ENCODE measurements at regions not wholly inside any gene's neighbourhood (a gene's known extent, or its start where the extent isn't known, plus 50 kb on each side); places are given as distances from the start of the nearest gene placed in this dataset.
"Not testable (repeated sequence)": the region's sequence is repeated elsewhere in the genome, so short reads cannot be mapped to it uniquely, and the experiment has no call there.

DNA sequence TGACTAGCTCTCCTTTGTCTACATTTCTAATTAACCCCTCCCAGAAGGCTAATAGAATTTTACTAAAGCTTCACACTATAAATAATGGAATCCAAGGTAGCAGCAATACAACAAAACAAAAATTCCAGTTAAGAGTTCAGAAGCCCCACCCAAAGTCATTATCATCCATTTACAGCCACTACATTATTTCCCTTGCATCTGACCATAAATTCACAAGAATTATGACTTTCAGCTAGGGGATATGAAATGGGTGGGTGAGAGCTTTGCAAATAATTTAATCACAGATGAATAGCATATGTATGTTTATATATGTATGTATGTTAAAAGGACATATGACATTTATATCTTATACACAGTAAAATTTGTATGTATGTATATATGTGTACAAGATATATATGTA is 65.3 kb upstream of the PTGDR start:
- DNase-seq, result no peak

DNA sequence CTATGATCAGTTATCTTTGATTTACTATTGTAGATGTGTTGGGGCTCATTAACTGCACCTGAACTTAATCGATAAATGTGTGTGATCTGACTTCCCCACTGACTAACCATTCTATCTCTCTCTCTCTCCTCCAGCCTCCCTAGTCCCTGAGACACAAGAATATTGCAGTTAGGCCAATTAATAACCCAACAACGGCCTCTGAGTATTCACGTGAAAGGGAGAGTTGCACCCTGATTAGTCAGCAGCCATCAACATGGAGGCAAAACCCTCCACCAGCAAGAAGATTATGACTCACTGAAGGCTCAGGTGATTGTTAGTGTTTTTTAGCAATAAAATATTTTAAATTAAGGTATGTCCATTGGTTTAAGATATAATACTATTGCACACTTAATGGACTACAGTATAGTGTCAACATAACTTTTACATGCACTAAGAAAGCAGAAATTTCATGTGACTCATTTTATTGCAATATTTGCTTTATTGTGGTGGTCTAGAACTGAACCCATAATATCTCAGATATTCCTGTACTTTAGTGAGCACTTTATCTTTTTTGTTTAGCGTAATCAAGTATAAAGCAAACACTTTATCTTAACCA is 77.1 kb upstream of the PTGDR start:
- no peak for DNase-seq

GRCh38 chr14:52189325-52189724 is 78.2 kb upstream of the PTGDR start:
- DNase-seq, result no peak

DNA sequence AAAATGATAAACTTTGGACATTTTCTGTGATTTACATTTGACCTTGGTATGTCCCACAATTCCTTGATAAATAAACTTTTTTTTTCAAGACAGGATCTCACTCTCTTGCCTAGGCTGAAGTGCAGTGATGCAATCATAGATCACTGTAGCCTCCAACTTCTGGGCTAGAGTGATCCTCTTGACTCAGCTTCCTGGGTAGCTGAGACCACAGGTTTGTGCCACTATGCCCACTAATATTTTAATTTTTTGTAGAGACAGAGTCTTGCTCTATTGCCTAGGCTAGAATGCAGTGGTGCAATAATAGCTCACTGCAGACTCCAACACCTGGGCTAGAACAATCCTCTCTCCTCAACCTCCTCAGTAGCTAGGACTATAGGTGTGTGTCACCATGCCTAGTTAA is 79.1 kb upstream of the PTGDR start:
- no peak for DNase-seq

- DNase-seq, result no peak
Observed at GRCh38 chr14:52185178-52185577, 82.3 kb upstream of the PTGDR start.

GRCh38 chr14:52182853-52183252 is 84.6 kb upstream of the PTGDR start:
- no peak for DNase-seq

DNA sequence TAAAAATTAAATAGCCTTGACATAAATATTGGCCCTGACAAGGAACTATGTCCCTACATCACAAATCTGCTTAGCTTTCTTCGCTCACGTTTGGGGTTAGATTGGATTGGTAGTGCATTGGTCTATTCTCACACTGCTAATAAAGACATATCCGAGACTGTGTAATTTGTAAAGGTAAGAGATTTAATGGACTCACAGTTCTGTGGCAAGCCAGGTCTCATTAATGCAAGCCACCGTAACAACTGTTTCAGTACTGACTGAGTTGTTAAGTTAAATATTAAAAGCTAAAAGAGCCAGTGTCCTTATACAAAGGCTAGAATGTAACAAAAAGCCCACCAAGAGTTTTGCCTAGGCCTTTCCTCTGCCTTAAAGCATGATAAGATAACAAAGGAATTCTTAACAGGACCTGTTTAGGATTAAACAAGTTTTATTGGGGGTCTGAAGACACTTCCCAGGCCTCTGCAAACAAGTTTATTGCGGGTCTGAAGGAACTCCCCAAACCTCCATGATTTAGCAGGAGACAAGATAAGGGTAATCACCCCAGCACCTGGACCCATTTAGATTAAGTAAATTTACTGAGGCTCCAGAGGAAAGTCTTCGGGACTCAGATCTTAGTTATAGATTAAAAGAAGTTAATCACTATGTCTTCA is 88.2 kb upstream of the PTGDR start:
- no peak for DNase-seq

- DNase-seq, result no peak
Observed at GRCh38 chr14:52175982-52176502, 91.5 kb upstream of the PTGDR start.

DNA sequence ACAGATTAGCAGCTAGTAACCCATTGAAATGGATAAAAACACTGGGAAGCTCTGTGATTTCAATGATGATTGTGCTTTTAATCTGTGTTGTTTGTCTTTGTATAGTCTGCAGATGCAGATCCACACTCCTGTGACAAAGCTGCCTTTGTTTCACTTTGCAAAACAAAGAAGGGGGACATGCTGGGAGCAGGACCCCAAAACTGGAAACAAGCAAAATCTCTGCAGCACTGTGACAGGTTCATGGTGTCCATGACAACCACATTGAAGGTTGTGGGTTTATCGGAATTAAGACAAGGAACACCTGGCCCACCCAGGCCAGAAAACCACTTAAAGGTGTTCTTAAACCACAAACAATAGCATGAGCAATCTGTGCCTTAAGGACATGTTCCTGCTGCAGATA is 95.6 kb upstream of the PTGDR start:
- not testable (repeated sequence) for DNase-seq

GRCh38 chr14:52166822-52167221 is 98.0 kb upstream of the NID2 start:
- DNase-seq, result no peak

- DNase-seq, result no peak
Observed at GRCh38 chr14:52155651-52156213, 86.9 kb upstream of the NID2 start.

GRCh38 chr14:52154992-52155650 is 86.3 kb upstream of the NID2 start:
- no peak for DNase-seq

DNA sequence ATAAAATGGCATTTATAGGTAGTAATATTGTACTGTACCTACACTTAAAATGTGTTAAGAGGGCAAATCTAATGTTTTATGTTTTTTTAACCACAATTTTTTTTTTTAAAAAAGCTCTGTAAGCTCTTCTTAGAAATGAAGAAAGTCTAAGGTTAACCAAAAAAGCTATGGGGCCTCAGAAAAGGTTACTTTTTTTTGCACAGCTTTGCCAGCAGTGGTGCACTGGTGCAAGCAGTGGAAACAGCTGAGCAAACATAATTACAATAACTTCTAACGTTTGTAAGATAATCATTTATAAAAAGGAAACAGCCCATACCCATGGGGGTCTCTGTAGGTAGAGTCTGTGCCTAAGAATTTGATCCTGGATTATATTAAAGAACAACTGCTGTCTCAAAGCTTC is 85.1 kb upstream of the NID2 start:
- DNase-seq, result no peak

GRCh38 chr14:52150162-52150561 is 81.3 kb upstream of the NID2 start:
- DNase-seq, result no peak

DNA sequence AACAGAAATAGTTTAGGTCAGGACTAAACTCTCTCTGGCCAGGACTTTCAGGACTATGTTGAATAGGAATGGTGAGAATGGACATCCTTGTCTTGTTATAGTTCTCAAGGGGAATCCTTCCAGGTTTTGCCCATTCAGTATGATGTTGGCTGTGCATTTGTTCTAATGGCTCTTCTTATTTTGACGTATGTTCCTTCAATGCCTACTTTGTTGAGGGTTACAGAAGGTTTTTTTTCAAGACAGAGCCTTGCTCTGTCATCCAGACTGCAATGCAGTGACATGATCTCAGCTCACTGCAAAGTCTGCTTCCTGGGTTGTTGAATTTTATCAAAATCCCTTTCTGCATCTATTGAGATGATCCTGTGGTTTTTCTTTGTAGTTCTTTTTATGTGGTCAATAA is 79.5 kb upstream of the NID2 start:
- no peak for DNase-seq

DNA sequence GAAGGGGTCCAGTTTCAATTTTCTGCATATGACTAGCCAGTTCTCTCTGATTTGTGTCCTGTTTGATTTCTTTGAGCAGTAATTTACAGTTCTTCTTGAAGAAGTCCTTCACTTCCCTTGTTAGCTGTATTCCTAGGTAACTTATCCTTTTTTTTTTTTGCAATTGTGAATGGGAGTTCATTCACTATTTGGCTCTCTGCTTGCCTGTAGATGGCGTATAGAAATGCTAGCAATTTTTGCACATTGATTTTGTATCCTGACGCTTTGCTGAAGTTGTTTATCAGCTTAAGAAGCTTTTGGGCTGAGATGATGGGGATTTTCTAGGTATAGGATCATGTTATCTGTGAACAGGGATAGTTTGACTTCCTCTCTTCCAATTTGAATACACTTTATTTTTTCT is 77.6 kb upstream of the NID2 start:
- DNase-seq, result no peak

- not testable (repeated sequence) for DNase-seq
Observed at GRCh38 chr14:52144099-52144498, 75.2 kb upstream of the NID2 start.

DNA sequence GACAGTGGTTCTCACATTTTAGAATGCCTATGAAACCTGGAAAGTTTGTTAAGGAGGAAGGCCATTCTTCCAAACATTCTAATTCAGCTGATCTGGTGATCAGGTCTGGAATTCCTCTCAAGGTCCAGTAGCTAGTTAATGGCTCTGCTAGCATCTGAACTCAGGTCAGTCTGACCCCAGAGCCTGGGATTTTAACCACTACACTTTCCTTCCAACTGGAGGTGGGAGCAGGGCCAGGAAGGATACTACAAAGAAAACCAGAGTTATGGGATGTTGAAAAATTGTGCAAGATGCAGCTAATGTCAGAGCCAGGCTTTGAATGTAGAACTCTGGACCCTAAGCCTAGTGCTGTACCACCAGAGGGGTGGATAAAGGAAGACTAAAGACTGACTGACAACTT is 73.6 kb upstream of the NID2 start:
- DNase-seq, result no peak

GRCh38 chr14:52131640-52132320 is 62.9 kb upstream of the NID2 start:
- peak; percentile 93 for DNase-seq

DNA sequence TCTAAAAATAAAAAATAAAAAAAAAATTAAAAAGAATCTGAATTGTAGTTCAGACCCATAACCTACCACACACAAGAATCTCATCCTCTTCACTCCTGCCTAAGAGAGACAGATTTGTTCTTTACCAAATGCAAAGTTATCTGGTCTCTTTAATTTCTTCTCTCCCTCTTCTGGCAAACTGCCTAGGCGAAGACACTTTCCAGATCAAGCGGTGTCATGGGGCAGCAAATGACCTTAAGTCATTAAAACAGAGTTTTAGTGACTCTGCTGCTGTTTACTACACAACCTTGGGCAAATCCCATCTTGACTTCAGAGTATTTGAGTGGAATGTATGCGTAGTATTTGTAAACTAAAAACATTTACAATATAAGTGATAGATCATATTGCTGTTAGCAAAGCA is 60.9 kb upstream of the NID2 start:
- no peak for DNase-seq

DNA sequence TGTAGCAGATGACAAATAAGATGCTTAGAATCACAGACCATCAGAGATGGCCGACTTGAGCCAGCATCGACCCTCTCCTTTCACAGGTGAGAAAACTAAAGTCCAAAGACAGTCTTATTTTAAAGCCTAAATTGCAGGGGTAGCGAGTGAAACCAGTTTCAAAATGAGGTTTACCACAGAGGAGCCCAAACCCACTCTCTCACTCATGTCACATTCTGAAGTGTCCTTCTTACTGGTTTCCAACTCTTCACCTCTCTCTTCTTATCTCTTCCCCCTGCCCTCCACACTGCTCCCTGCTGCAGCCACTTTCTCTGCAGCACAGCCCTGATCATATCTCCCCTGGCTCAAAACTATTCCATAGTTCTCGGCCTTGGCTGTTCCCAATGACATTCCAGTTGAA is 57.0 kb upstream of the NID2 start:
- DNase-seq, result no peak

DNA sequence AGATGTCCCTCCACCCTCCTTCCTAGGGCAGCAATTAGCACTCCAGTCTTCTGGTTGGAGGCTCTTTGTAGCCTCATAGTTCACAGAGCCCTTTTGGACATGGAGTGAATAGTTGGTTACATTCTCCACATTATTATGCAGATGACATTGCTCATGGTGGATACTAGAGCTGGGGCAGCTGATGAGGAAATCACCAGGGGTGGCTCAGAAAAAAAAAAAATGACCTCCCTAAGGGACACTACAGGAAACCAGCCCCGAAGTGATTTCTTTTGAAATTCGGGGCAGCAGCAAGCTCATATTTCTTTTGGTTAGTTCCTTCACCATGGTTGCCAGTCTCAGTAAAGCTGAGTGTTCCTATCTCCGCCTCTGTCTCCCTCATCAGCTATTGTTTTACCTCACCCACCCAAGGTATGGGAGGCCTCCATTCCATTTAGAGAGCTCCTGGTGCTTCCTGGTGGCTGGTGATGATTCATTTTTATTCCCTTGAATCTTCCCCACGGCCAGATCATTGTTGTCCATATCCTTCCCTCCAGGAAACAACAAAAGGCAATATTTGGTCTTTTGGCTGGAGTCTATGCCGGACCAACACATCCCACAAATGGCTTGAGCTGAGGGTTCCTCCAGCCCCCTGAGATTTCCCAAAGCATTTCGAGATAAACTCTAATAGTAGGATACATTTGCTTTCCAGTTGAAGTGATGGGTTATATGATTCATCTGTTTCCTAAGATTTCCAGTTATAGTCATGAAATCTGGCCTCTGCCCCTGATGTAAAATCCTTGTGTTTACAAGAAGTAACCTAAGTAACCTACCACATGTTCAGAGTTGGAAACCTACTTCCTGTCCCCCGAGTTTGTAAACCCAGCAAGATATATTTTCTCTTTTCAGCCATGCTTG is 56.2 kb upstream of the NID2 start:
- DNase-seq, result peak; percentile 61

Data from fibroblast of skin of abdomen (primary cell).